ENCODE measurements at regions not wholly inside any gene's neighbourhood (a gene's known extent, or its start where the extent isn't known, plus 50 kb on each side); places are given as distances from the start of the nearest gene placed in this dataset.

DNA sequence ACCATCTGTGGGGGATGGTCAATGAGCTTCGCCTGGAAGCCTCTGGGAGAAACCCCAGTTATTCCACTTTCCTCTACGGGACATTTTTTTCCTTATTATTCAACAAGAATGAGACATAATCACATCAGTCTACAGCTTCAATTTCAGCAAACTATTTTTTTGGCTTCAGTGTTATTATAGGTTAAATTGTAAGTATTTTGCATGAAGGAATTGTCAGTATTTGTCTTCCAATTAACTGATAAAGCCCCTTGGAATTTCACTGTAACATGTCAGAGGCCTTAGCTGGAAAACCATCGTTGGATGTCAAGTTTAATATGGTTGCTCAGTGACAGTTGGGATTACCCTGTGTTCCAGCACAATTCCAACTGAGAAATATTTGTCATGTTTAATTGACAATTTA, 480.9 kb upstream of the CHST9 start:
- TF ChIP-seq, protein P1, sequence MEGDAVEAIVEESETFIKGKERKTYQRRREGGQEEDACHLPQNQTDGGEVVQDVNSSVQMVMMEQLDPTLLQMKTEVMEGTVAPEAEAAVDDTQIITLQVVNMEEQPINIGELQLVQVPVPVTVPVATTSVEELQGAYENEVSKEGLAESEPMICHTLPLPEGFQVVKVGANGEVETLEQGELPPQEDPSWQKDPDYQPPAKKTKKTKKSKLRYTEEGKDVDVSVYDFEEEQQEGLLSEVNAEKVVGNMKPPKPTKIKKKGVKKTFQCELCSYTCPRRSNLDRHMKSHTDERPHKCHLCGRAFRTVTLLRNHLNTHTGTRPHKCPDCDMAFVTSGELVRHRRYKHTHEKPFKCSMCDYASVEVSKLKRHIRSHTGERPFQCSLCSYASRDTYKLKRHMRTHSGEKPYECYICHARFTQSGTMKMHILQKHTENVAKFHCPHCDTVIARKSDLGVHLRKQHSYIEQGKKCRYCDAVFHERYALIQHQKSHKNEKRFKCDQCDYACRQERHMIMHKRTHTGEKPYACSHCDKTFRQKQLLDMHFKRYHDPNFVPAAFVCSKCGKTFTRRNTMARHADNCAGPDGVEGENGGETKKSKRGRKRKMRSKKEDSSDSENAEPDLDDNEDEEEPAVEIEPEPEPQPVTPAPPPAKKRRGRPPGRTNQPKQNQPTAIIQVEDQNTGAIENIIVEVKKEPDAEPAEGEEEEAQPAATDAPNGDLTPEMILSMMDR (conservative IDR thresholded peaks at IDR 0.05; ENCODE audit: low read depth, low read length), result no peak
- TF ChIP-seq POLR2A (IDR thresholded peaks at IDR 0.05; ENCODE audit: low read depth, low read length), result no peak
- TF ChIP-seq RFX5 (IDR thresholded peaks at IDR 0.05; ENCODE audit: low read depth, low read length), result no peak
- no peak for TF ChIP-seq RCOR1 (IDR thresholded peaks at IDR 0.05; ENCODE audit: insufficient replicate concordance, low read length)
- TF ChIP-seq BHLHE40 (IDR thresholded peaks at IDR 0.05; ENCODE audit: low read depth, low read length), result no peak
- TF ChIP-seq RAD21 (IDR thresholded peaks at IDR 0.05; ENCODE audit: low read length), result no peak
- TF ChIP-seq, protein P2, sequence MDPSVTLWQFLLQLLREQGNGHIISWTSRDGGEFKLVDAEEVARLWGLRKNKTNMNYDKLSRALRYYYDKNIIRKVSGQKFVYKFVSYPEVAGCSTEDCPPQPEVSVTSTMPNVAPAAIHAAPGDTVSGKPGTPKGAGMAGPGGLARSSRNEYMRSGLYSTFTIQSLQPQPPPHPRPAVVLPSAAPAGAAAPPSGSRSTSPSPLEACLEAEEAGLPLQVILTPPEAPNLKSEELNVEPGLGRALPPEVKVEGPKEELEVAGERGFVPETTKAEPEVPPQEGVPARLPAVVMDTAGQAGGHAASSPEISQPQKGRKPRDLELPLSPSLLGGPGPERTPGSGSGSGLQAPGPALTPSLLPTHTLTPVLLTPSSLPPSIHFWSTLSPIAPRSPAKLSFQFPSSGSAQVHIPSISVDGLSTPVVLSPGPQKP (IDR thresholded peaks at IDR 0.05; ENCODE audit: borderline replicate concordance, low read depth, low read length), result no peak
- TF ChIP-seq, protein P3, sequence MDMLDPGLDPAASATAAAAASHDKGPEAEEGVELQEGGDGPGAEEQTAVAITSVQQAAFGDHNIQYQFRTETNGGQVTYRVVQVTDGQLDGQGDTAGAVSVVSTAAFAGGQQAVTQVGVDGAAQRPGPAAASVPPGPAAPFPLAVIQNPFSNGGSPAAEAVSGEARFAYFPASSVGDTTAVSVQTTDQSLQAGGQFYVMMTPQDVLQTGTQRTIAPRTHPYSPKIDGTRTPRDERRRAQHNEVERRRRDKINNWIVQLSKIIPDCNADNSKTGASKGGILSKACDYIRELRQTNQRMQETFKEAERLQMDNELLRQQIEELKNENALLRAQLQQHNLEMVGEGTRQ (IDR thresholded peaks at IDR 0.05; ENCODE audit: low read depth, low read length), result no peak
- TF ChIP-seq CEBPB (IDR thresholded peaks at IDR 0.05; ENCODE audit: low read depth, low read length), result no peak
- TF ChIP-seq SMC3 (IDR thresholded peaks at IDR 0.05; ENCODE audit: low read depth, low read length), result no peak
- TF ChIP-seq MAFK (IDR thresholded peaks at IDR 0.05; ENCODE audit: low read depth, low read length), result no peak
